H1 (cell line): ENCODE measurements at regions not wholly inside any gene's neighbourhood (a gene's known extent, or its start where the extent isn't known, plus 50 kb on each side); places are given as distances from the start of the nearest gene placed in this dataset.
"Not testable (repeated sequence)": the region's sequence is repeated elsewhere in the genome, so short reads cannot be mapped to it uniquely, and the experiment has no call there.

ENCODE experiments used
- CTCF ChIA-PET: fragments of 300-600 bp; sonication (Branson Sonifier 250); formaldehyde crosslinking; loops from one replicate; lab custom pipeline; 2021; ENCODE audit not compliant: partially characterized antibody; lab: Charles Lee
- POLR2A ChIA-PET: fragments of 300-600 bp; sonication (Branson Sonifier 250); formaldehyde crosslinking; loops from one replicate; lab custom pipeline; 2021; ENCODE audit warnings: inconsistent platforms; ENCODE audit not compliant: partially characterized antibody; lab: Charles Lee
- DNase-seq, 2 experiments: peaks; one replicate each; pipeline versions ENCODE4 v3.0.0 to v3.0.0-alpha.2; 2010 to 2022; ENCODE audit warnings: low spot score in 2 of 2, low read depth in 1 of 2, mixed read lengths in 1 of 2
- FAIRE-seq: peaks from 2 replicates; lab custom pipeline; 2011; peaks lifted over from hg19 to GRCh38; lab: Jason Lieb, UNC
- H2AFZ ChIP-seq: 2 replicates; pipeline ENCODE4 v1.8.1; 2012; ENCODE audit warnings: low read length, inconsistent platforms
- H2AK5ac ChIP-seq: 2 replicates; pipeline ENCODE4 v1.6.1; 2013; ENCODE audit warnings: low read depth, low read length
- H2BK120ac ChIP-seq: replicated peaks from 2 replicates; pipeline ENCODE3; 2013; ENCODE audit warnings: low read depth, low read length, inconsistent platforms
- H2BK12ac ChIP-seq: 2 replicates; pipeline ENCODE4 v1.6.1; 2013; ENCODE audit warnings: low read depth, low read length
- H2BK15ac ChIP-seq: 2 replicates; pipeline ENCODE4 v1.6.1; 2013; ENCODE audit warnings: low read length
- H2BK20ac ChIP-seq: 2 replicates; pipeline ENCODE4 v1.6.1; 2013; ENCODE audit warnings: low read length
- H2BK5ac ChIP-seq: 2 replicates; pipeline ENCODE4 v1.6.1; 2013; ENCODE audit warnings: low read depth, low read length
- H3K14ac ChIP-seq: 2 replicates; pipeline ENCODE4 v1.6.1; 2013; ENCODE audit warnings: inconsistent platforms; ENCODE audit not compliant: insufficient read length
- H3K18ac ChIP-seq: 2 replicates; pipeline ENCODE4 v1.6.1; 2013; ENCODE audit warnings: low read length; ENCODE audit errors: extremely low read depth
- H3K23ac ChIP-seq: 2 replicates; pipeline ENCODE4 v1.6.1; 2013; ENCODE audit warnings: inconsistent platforms; ENCODE audit not compliant: insufficient read length
- H3K23me2 ChIP-seq: 2 replicates; pipeline ENCODE4 v1.6.1; 2013; ENCODE audit warnings: low read depth, low read length
- H3K27ac ChIP-seq: 2 replicates; pipeline ENCODE4 v1.6.1; 2011; ENCODE audit warnings: low read depth, low read length, inconsistent platforms
- H3K27me3 ChIP-seq, 4 experiments: replicated peaks in 1 of 4; 1 replicate in 1 of 4; 2 replicates in 3 of 4; pipeline versions ENCODE4 v1.6.1 to v1.8.1; 2011 to 2013; ENCODE audit warnings: low read length in 3 of 4, mild to moderate bottlenecking in 3 of 4, inconsistent platforms in 2 of 4, mixed read lengths in 2 of 4, moderate library complexity in 1 of 4; ENCODE audit not compliant: control insufficient read depth in 3 of 4, insufficient read depth in 3 of 4; ENCODE audit errors: extremely low read depth in 1 of 4
- H3K36me3 ChIP-seq, 4 experiments: 2 replicates each; pipeline versions ENCODE4 v1.6.1 to v1.8.1; 2011 to 2013; ENCODE audit warnings: mild to moderate bottlenecking in 4 of 4, low read length in 3 of 4, moderate library complexity in 2 of 4, control low read depth in 1 of 4, inconsistent platforms in 1 of 4; ENCODE audit not compliant: insufficient read depth in 4 of 4, control insufficient read depth in 2 of 4
- H3K4ac ChIP-seq: replicated peaks from 2 replicates; pipeline ENCODE3; 2013; ENCODE audit warnings: low read length, low read depth, mixed read lengths, inconsistent platforms; ENCODE audit not compliant: insufficient read length
- H3K4me1 ChIP-seq, 4 experiments: replicated peaks in 1 of 4; 1 replicate in 1 of 4; 2 replicates in 3 of 4; pipeline versions ENCODE4 v1.6.1 to v1.8.1; 2011 to 2013; ENCODE audit warnings: low read length in 3 of 4, inconsistent platforms in 2 of 4, mixed read lengths in 1 of 4; ENCODE audit not compliant: insufficient read depth in 4 of 4, control insufficient read depth in 3 of 4
- H3K4me2 ChIP-seq, 2 experiments: 2 replicates each; pipeline versions ENCODE4 v1.6.1 to v1.8.1; 2011 to 2013; ENCODE audit warnings: low read depth in 2 of 2, low read length in 2 of 2, control low read depth in 1 of 2, inconsistent platforms in 1 of 2, mild to moderate bottlenecking in 1 of 2; ENCODE audit not compliant: insufficient read depth in 1 of 2
- H3K4me3 ChIP-seq, 4 experiments: fragments of 200-600, 300-600 bp in 1 of 4; sonication (generic), shearing (Covaris generic), sonication (Bioruptor Twin) in 1 of 4; 2 replicates each; pipeline versions ENCODE4 v1.5.1 to v1.8.1; 2011 to 2016; ENCODE audit warnings: low read length in 4 of 4, low read depth in 3 of 4, control low read depth in 2 of 4, inconsistent platforms in 2 of 4, mild to moderate bottlenecking in 2 of 4, mixed read lengths in 1 of 4, moderate library complexity in 1 of 4; ENCODE audit not compliant: insufficient read depth in 2 of 4; ENCODE audit errors: extremely low read depth in 1 of 4
- H3K56ac ChIP-seq: replicated peaks from 2 replicates; pipeline ENCODE3; 2013; ENCODE audit warnings: low read depth, mild to moderate bottlenecking, mixed read lengths, low read length, inconsistent platforms; ENCODE audit not compliant: insufficient read length
- H3K79me1 ChIP-seq: 2 replicates; pipeline ENCODE4 v1.6.1; 2013; ENCODE audit warnings: low read depth, low read length, control low read depth
- H3K79me2 ChIP-seq, 2 experiments: 2 replicates each; pipeline versions ENCODE4 v1.6.1 to v1.8.1; 2012 to 2013; ENCODE audit warnings: low read length in 2 of 2, mild to moderate bottlenecking in 2 of 2, inconsistent platforms in 1 of 2; ENCODE audit not compliant: insufficient read depth in 2 of 2, control insufficient read depth in 1 of 2
- H3K9ac ChIP-seq, 4 experiments: replicated peaks in 1 of 4; 1 replicate in 1 of 4; 2 replicates in 3 of 4; pipeline versions ENCODE4 v1.6.1 to v1.8.1; 2011 to 2013; ENCODE audit warnings: low read depth in 3 of 4, low read length in 3 of 4, control low read depth in 2 of 4, mild to moderate bottlenecking in 2 of 4, moderate library complexity in 2 of 4, inconsistent platforms in 1 of 4; ENCODE audit errors: extremely low read depth in 1 of 4
- H3K9me3 ChIP-seq, 2 experiments: 2 replicates each; pipeline versions ENCODE4 v1.6.1 to v1.8.1; 2012 to 2013; ENCODE audit warnings: mild to moderate bottlenecking in 2 of 2, moderate library complexity in 2 of 2, control low read depth in 1 of 2, inconsistent platforms in 1 of 2, low read depth in 1 of 2, low read length in 1 of 2, mixed read lengths in 1 of 2; ENCODE audit not compliant: insufficient read depth in 2 of 2
- H4K20me1 ChIP-seq, 2 experiments: replicated peaks in 1 of 2; 2 replicates each; pipeline versions ENCODE3 to v1.8.1; 2011 to 2013; ENCODE audit warnings: inconsistent platforms in 2 of 2, low read length in 2 of 2, mild to moderate bottlenecking in 1 of 2; ENCODE audit not compliant: insufficient read depth in 2 of 2, control insufficient read depth in 1 of 2
- H4K5ac ChIP-seq: 2 replicates; pipeline ENCODE4 v1.6.1; 2013; ENCODE audit warnings: low read length, low read depth, mixed read lengths, inconsistent platforms; ENCODE audit not compliant: insufficient read length
- H4K8ac ChIP-seq: 2 replicates; pipeline ENCODE4 v1.8.0; 2013; ENCODE audit warnings: mild to moderate bottlenecking, moderate library complexity, low read length, inconsistent platforms; ENCODE audit not compliant: insufficient read depth; ENCODE audit errors: extremely low read depth
- H4K91ac ChIP-seq: replicated peaks from 2 replicates; pipeline ENCODE3; 2013; ENCODE audit warnings: low read length, mixed read lengths, inconsistent platforms; ENCODE audit not compliant: insufficient read length
- WGBS, 2 experiments: shearing (Covaris generic) in 1 of 2; methylation state at CpG; one replicate each; pipeline versions ENCODE4 v1.1.6 to v1.1.7; 2013 to 2015; ENCODE audit warnings: low lambda C conversion rate in 2 of 2, mixed read lengths in 2 of 2, inconsistent platforms in 1 of 2, low coverage in 1 of 2, missing lambda C conversion rate in 1 of 2; ENCODE audit not compliant: insufficient replicate concordance in 2 of 2, insufficient coverage in 1 of 2, insufficient read length in 1 of 2; ENCODE audit errors: extremely low coverage in 1 of 2, missing lambda C conversion rate in 1 of 2; 5-methylcytosine and 5-hydroxymethylcytosine counted together

GRCh38 chr1:83471272-83471671, 527.7 kb downstream of the TTLL7 start:
- H4K20me1 ChIP-seq, H2AFZ ChIP-seq, H4K8ac ChIP-seq, H2AK5ac ChIP-seq, H2BK20ac ChIP-seq, H2BK15ac ChIP-seq, H3K14ac ChIP-seq, H2BK12ac ChIP-seq, H2BK5ac ChIP-seq, H3K36me3 ChIP-seq, H3K23me2 ChIP-seq, H3K9me3 ChIP-seq, DNase-seq, H4K5ac ChIP-seq, CTCF ChIA-PET, H3K23ac ChIP-seq, H3K18ac ChIP-seq, FAIRE-seq, H3K27me3 ChIP-seq, H3K4me3 ChIP-seq, H3K4me1 ChIP-seq, H2BK120ac ChIP-seq, H4K91ac ChIP-seq, H3K56ac ChIP-seq, H3K79me1 ChIP-seq, H3K4ac ChIP-seq, H3K4me2 ChIP-seq, H3K9ac ChIP-seq, H3K79me2 ChIP-seq, H3K27ac ChIP-seq: not testable (repeated sequence)
- POLR2A ChIA-PET: interaction anchor here (0.6 kb wide), 1 partner anchor 275 kb away, joined by 4 read pairs; no protein-coding TSS in a partner anchor
- WGBS, 2 experiments: 85% methylated on average over 1 of the region's 1 CpG; no CpG with 5 or more reads in 1 of the 2 experiments
